Erythroblast (primary cell): ENCODE measurements at regions not wholly inside any gene's neighbourhood (a gene's known extent, or its start where the extent isn't known, plus 50 kb on each side); places are given as distances from the start of the nearest gene placed in this dataset.

Experiments
- GATA1 ChIP-seq: IDR thresholded peaks from 2 replicates; pipeline ENCODE4 v1.6.1; 2011; ENCODE audit warnings: low read depth, mild to moderate bottlenecking, control low read depth, low read length, moderate library complexity
- POLR2A ChIP-seq: IDR thresholded peaks from 2 replicates; pipeline ENCODE4 v1.6.1; 2011; ENCODE audit warnings: mild to moderate bottlenecking, low read length

DNA sequence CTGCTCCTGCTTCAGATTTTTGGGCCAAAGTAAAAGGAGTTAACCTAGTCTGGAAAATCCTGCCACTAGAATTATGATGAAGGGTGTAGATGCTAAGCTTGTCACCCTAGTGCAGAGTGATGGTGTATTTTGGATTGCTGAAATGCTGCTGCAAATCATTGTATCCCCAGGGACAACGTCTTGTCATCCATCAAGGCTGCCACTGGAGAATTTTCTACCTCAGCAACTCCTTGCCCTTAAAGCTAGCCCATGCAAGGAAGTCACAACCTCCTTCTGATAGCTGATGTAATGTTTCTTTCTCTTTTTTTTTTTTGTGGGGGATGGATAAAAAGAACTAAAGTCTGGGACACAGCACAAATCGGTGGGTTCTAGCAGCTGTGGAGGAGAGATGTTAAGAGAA is 139.4 kb upstream of the FRMD6 start:
- no peak for TF ChIP-seq POLR2A
- no peak for TF ChIP-seq GATA1
